GM19372 (cell line): ENCODE measurements at regions not wholly inside any gene's neighbourhood (a gene's known extent, or its start where the extent isn't known, plus 50 kb on each side); places are given as distances from the start of the nearest gene placed in this dataset.
A peak's percentile ranks its signal among the peaks of the same experiment; 100 is the strongest.
"Not testable (repeated sequence)": the region's sequence is repeated elsewhere in the genome, so short reads cannot be mapped to it uniquely, and the experiment has no call there.

ENCODE experiments used
- ATAC-seq: cut with Tn5 transposase; IDR thresholded peaks from one replicate; pipeline ENCODE4 v1.9.1; 2021; ENCODE audit warnings: mild to moderate bottlenecking, low read depth, moderate library complexity; ENCODE audit not compliant: unreplicated experiment

GRCh38 chr12:131572626-131573025 is 138.3 kb upstream of the SFSWAP start:
- ATAC-seq, result no peak

GRCh38 chr12:131573631-131574394 is 137.1 kb upstream of the SFSWAP start:
- no peak for ATAC-seq

GRCh38 chr12:131574395-131574771 is 136.5 kb upstream of the SFSWAP start:
- no peak for ATAC-seq

- ATAC-seq, result no peak
Measured at GRCh38 chr12:131575371-131575770, 135.5 kb upstream of the SFSWAP start.

GRCh38 chr12:131576734-131577133 is 134.2 kb upstream of the SFSWAP start:
- ATAC-seq, result not testable (repeated sequence)

GRCh38 chr12:131577766-131578165 is 133.1 kb upstream of the SFSWAP start:
- no peak for ATAC-seq

GRCh38 chr12:131578828-131579470 is 131.9 kb upstream of the SFSWAP start:
- ATAC-seq, result no peak

GRCh38 chr12:131583090-131583712 is 127.7 kb upstream of the SFSWAP start:
- no peak for ATAC-seq

- no peak for ATAC-seq
Measured at GRCh38 chr12:131586269-131586668, 124.6 kb upstream of the SFSWAP start.

- ATAC-seq, result no peak
Measured at GRCh38 chr12:131586761-131587160, 124.1 kb upstream of the SFSWAP start.

GRCh38 chr12:131587565-131587964 is 123.3 kb upstream of the SFSWAP start:
- no peak for ATAC-seq

GRCh38 chr12:131589221-131589897 is 121.5 kb upstream of the SFSWAP start:
- ATAC-seq, result no peak

GRCh38 chr12:131589966-131590365 is 120.9 kb upstream of the SFSWAP start:
- ATAC-seq, result no peak

- no peak for ATAC-seq
Measured at GRCh38 chr12:131591136-131591535, 119.8 kb upstream of the SFSWAP start.

GRCh38 chr12:131591714-131592709 is 118.9 kb upstream of the SFSWAP start:
- ATAC-seq, result no peak

GRCh38 chr12:131592972-131593371 is 117.9 kb upstream of the SFSWAP start:
- peak; percentile 96 for ATAC-seq

GRCh38 chr12:131593406-131593805 is 117.5 kb upstream of the SFSWAP start:
- ATAC-seq, result no peak

GRCh38 chr12:131596115-131596514 is 114.8 kb upstream of the SFSWAP start:
- no peak for ATAC-seq

- no peak for ATAC-seq
Measured at GRCh38 chr12:131597333-131597732, 113.6 kb upstream of the SFSWAP start.

GRCh38 chr12:131598717-131599116 is 112.2 kb upstream of the SFSWAP start:
- no peak for ATAC-seq
